Spinal cord (tissue), 9 donors: ENCODE measurements at regions not wholly inside any gene's neighbourhood (a gene's known extent, or its start where the extent isn't known, plus 50 kb on each side); places are given as distances from the start of the nearest gene placed in this dataset.

Experiments used
- DNase-seq, 6 donors: peaks; one replicate each; pipeline versions ENCODE4 v3.0.0 to v3.0.0-alpha.2; 2013 to 2015; ENCODE audit warnings: low spot score in 6 of 6, low read depth in 4 of 6
- H3K27ac ChIP-seq: one replicate; pipeline ENCODE4 v1.5.1; 2013; ENCODE audit warnings: low read depth, low read length, control low read depth
- H3K27me3 ChIP-seq: one replicate; pipeline ENCODE4 v1.6.1; 2013; ENCODE audit warnings: low read length; ENCODE audit not compliant: control insufficient read depth, insufficient read depth
- H3K36me3 ChIP-seq: one replicate; pipeline ENCODE4 v1.6.1; 2013; ENCODE audit warnings: low read length; ENCODE audit not compliant: control insufficient read depth, insufficient read depth
- H3K4me1 ChIP-seq: one replicate; pipeline ENCODE4 v1.6.1; 2013; ENCODE audit warnings: low read length; ENCODE audit not compliant: control insufficient read depth, insufficient read depth
- H3K4me3 ChIP-seq: one replicate; pipeline ENCODE4 v1.5.1; 2013; ENCODE audit warnings: low read depth, low read length, control low read depth
- H3K9me3 ChIP-seq: one replicate; pipeline ENCODE4 v1.6.1; 2013; ENCODE audit warnings: low read length; ENCODE audit not compliant: control insufficient read depth, insufficient read depth
- WGBS: methylation state at CpG from one replicate; pipeline ENCODE4 v1.1.5; 2013; ENCODE audit warnings: missing lambda C conversion rate; ENCODE audit not compliant: insufficient coverage; 5-methylcytosine and 5-hydroxymethylcytosine counted together
- donor health status: healthy.

DNA sequence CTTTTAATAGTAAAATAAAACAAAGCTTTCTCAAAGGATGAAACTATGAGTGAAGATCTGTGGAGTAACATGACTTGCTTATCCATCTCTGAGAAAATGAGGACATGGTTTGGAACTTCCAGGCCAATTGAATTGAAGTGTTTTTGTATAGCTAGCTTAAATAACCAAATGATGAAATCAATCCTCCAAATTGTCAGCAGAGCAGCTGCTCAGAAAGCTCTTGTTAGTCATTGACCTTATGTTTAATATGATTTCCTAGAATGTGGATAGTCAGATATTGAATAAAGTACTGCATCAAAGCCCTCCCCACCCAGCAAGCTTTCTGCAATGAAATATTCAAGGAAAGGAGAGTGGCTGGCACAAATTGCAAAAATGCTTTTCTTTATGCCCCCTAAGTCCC lies 437.2 kb downstream of the MFSD1 start:
- Histone ChIP-seq H3K9me3 (no peaks in the 10 kb centered on the region), H3K4me1 (no peaks in the 10 kb centered on the region), H3K27me3 (no peaks in the 10 kb centered on the region), H3K27ac (no peak overlapping the region), H3K4me3 (no peak overlapping the region), H3K36me3 (no peaks in the 10 kb centered on the region)
- DNase-seq = peak in 1 of 6 donors; percentile 86

DNA sequence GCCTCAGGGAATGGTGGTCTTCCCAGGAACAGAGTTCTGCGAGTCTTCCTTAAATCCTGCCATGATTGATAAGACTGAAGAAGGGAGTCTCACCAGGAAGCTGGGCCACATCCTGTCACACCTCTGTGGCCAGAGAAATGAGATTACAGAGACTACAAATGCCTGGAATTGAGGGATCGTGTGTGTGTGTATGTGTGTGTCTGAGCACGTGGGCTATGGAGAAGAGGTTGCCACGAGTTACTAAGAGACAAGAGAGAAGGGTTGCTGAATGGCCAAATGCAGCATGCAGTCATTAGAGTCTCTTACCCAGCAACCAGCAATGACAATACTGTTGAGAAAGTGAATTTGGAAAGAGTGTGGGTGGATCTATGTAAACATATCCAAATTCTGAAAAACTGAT lies 443.1 kb downstream of the MFSD1 start:
- WGBS = 87% methylated on average over 2 of the region's 4 CpGs
- no peaks in the 10 kb centered on the region for H3K36me3 ChIP-seq
- DNase-seq = no peak
- H3K27me3 ChIP-seq = no peaks in the 10 kb centered on the region
- H3K9me3 ChIP-seq = no peaks in the 10 kb centered on the region
- H3K4me1 ChIP-seq = no peaks in the 10 kb centered on the region
- no peak overlapping the region for H3K4me3 ChIP-seq
- no peak overlapping the region for H3K27ac ChIP-seq

DNA sequence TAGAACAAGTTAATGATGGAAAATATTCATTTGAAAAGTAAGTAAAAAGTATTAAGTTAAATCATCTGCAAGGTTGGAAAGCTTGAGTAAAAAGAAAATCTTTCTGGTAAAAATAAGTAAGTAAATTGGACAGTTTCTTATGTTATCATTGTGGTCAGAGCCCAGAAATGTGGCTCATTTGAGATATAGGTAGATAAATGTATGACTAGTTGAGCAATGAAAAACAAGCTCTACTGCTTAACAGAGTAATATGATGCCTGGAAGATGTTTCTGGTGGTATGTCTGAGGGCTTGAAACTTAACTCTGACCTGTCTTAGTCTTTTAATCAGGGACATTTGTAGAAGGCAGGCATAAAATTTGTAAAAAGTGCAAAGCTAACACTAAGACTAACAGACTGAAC lies 444.0 kb downstream of the MFSD1 start:
- Histone ChIP-seq H3K36me3 (no peaks in the 10 kb centered on the region), H3K9me3 (no peaks in the 10 kb centered on the region), H3K4me3 (no peak overlapping the region), H3K27ac (no peak overlapping the region), H3K4me1 (no peaks in the 10 kb centered on the region), H3K27me3 (no peaks in the 10 kb centered on the region)
- no peak for DNase-seq

DNA sequence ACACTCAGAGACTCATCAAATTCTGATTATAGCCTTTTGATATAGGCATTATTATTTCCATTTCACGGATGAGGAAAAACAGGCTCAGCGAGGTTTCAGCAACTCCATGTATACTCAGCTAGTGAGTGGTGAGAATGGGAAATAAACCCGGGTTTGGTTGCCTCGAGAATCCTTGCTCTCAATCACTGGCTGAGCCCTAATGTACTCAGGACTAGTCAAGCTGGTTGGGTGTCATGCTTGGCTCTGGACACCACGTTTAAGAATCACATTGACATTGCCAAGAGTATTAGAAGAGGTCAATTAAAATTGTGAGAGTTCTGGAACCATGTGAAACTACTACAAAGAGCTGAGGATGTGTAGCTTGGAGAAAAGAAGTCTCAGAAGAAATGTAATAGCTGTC lies 444.5 kb downstream of the MFSD1 start:
- WGBS = 92% methylated on average over 4 of the region's 5 CpGs
- no peak overlapping the region for H3K27ac ChIP-seq
- no peaks in the 10 kb centered on the region for H3K9me3 ChIP-seq

DNA sequence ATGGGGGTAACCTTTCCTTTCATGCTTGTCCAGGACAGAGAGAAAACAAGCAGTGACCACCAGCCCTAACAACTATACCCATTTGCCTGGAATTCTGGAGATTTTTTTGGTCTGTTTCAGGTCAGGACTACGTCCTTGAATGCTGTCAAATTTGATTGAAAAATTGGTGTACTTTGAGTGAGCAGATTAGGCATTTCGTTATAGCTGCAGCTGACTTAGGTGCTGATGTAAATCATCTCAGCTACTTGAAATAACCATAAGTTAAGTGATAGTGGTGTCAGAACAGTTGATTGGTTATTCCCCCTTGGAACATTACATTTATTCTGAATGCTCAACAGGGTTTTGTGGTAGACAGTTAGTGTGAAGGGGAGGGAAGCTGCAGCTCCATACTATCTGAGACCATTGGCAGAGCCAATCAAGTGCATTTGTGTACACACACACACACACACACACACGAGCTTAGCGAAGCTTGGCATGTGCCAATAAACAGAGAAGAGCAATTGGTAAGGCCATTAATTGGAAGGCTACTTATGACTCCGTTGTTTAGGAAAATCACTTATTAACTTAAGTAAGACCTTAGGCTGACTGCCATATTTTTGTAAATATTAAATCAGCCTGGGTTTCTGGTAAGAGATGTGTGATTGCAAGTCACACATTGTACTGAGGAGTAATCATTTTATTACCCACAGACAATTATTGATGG lies 447.8 kb downstream of the MFSD1 start:
- no peaks in the 10 kb centered on the region for H3K36me3 ChIP-seq
- no peaks in the 10 kb centered on the region for H3K4me1 ChIP-seq
- no peak overlapping the region for H3K27ac ChIP-seq
- 80% methylated on average over 1 of the region's 5 CpGs for WGBS
- H3K9me3 ChIP-seq = peaks cover 2% of the 10 kb centered on the region
- peak in 1 of 6 donors; percentile 67 for DNase-seq
- H3K4me3 ChIP-seq = no peak overlapping the region
- no peaks in the 10 kb centered on the region for H3K27me3 ChIP-seq

More for the DNA sequence above, 444.5 kb downstream of the MFSD1 start:
- no peaks in the 10 kb centered on the region for H3K4me1 ChIP-seq
- H3K27me3 ChIP-seq = no peaks in the 10 kb centered on the region
- no peaks in the 10 kb centered on the region for H3K36me3 ChIP-seq
- no peak overlapping the region for H3K4me3 ChIP-seq
- no peak for DNase-seq

DNA sequence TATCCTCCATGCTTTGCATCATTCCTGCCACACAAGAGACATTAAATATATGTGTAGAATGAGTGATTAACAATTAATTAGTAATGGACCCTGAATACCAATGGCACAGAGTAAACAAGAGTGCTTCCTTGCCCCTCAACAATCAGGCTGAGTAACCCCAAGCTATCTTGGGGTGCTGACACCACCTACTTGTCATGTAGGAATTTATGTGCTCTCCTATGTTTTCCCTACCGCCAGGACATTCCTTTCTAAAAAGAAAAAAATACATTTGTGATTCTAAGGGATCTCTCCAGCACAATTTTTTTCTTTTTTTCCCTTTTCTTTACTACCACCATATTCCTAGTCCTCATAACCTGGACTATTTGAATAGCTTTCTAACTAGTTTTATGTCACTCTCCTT lies 449.1 kb downstream of the MFSD1 start:
- Histone ChIP-seq H3K9me3 (peaks cover 2% of the 10 kb centered on the region), H3K4me3 (no peak overlapping the region), H3K27ac (no peak overlapping the region), H3K27me3 (no peaks in the 10 kb centered on the region), H3K4me1 (no peaks in the 10 kb centered on the region), H3K36me3 (no peaks in the 10 kb centered on the region)
- WGBS = no CpG with 5 or more reads among the region's 1 CpG
- DNase-seq = no peak

DNA sequence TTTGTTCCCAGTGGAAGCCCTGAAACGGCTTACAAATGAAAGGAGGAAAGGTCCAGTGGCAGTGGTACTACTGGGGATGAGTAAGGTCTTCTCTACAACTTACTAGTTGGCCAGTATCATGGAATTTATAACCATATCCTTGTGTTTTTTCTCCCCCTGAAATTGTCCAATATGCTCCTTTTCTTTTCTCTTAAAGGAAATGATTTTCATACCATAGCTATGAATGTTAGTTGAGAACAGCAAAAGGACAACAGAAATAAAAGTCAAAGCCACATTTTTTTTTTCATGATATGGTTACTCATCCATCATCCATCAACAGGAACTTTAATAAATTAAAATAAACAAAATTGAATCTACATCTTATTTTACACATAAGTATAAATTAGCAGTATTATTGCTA lies 450.4 kb downstream of the MFSD1 start:
- no CpG with 5 or more reads among the region's 1 CpG for WGBS
- DNase-seq = no peak

DNA sequence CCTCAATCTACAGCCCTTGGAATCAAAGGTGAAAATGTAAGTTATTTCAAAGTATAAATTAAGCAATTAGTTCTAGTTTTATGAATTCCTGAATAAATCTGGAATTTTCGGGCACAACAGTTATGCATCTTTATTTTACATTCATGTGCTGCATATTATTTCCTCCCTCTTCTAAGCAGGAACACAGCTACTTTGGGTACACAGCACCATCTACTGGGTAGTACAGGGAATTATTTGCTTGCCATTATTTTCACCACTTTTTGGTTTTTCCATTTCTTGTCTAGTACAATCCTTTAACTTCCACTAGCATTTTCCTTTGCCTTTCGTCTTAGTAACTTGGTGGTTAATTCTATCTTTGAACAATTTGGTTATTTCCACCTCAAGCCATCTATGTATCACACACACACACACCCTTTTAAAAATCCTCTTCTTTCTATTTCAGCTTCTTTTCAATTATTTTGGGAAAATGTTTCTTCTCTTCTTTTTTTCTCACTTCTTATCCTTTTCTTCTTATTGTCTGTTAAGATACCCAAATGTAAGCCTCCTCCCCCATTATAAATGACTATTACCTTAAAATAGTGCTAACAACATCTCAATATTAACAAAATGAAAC lies 451.0 kb downstream of the MFSD1 start:
- peaks cover 2% of the 10 kb centered on the region for H3K9me3 ChIP-seq
- no peaks in the 10 kb centered on the region for H3K27me3 ChIP-seq
- H3K4me3 ChIP-seq = no peak overlapping the region
- no peaks in the 10 kb centered on the region for H3K36me3 ChIP-seq
- no peak overlapping the region for H3K27ac ChIP-seq
- peak in 2 of 6 donors; percentile 45 to 82 for DNase-seq
- 20% methylated on average over 1 of the region's 2 CpGs for WGBS
- no peaks in the 10 kb centered on the region for H3K4me1 ChIP-seq

More for the DNA sequence above, 450.4 kb downstream of the MFSD1 start:
- Histone ChIP-seq H3K4me3 (no peak overlapping the region), H3K36me3 (no peaks in the 10 kb centered on the region), H3K27ac (no peak overlapping the region), H3K4me1 (no peaks in the 10 kb centered on the region), H3K9me3 (peaks cover 2% of the 10 kb centered on the region), H3K27me3 (no peaks in the 10 kb centered on the region)

DNA sequence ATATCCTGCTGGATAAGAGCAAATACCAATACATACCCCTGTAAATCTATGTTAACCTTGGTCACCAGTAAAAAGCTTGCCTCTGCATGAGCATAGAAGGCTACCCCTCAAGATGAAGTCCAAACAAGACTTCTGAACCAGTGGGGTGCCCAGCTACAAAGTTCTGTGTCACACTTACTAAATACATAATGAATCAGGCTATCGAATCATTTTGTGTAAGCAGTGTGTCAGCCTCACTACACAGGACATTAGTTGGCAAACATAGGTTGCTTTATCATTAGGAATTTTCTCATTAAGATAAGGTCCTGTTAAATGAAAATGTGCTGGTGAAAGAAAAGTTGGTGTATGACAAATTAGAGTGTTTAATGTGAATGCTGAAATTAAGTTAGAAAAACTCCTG lies 452.0 kb downstream of the MFSD1 start:
- WGBS = no CpG with 5 or more reads among the region's 1 CpG
- H3K27ac ChIP-seq = no peak overlapping the region
- DNase-seq = no peak
- no peaks in the 10 kb centered on the region for H3K36me3 ChIP-seq
- H3K9me3 ChIP-seq = peaks cover 2% of the 10 kb centered on the region
- H3K4me1 ChIP-seq = no peaks in the 10 kb centered on the region
- no peaks in the 10 kb centered on the region for H3K27me3 ChIP-seq
- no peak overlapping the region for H3K4me3 ChIP-seq

DNA sequence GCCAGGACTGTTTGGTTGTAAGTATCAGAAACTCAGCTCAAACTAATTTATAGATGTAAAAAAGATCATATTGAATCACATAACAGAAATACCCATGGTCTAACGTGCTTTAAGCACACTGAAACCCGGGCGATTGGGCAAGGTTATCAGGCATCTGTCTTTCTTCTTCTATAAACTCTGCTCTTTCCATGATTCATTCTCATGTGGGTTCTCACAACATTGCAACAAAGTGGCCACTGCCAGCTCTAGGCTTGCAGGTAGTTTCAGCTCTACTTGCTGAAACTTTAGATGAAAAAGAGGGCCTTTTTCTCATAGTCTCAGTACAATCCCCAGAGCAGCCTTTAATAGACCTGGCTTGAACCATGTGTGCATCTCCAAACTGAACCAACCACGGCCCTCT lies 456.1 kb downstream of the MFSD1 start:
- no peak for DNase-seq
- 94% methylated on average over 3 of the region's 4 CpGs for WGBS
- Histone ChIP-seq H3K4me1 (no peaks in the 10 kb centered on the region), H3K4me3 (no peak overlapping the region), H3K27me3 (no peaks in the 10 kb centered on the region), H3K36me3 (no peaks in the 10 kb centered on the region), H3K9me3 (no peaks in the 10 kb centered on the region), H3K27ac (no peak overlapping the region)
